ENCODE measurements at regions not wholly inside any gene's neighbourhood (a gene's known extent, or its start where the extent isn't known, plus 50 kb on each side); places are given as distances from the start of the nearest gene placed in this dataset.

GRCh38 chr4:52288212-52288855 lies 237.2 kb downstream of the SPATA18 start:
- H3K9me3 ChIP-seq (ENCODE audit: control insufficient read depth, low read length): no peaks in the 10 kb centered on the region
- H3K27ac ChIP-seq (ENCODE audit: low read length): no peak overlapping the region
- no peak for ATAC-seq
- H3K27me3 ChIP-seq (ENCODE audit: control insufficient read depth, insufficient read depth): no peaks in the 10 kb centered on the region
- no peak overlapping the region for H3K4me3 ChIP-seq (ENCODE audit: low read length)
- 59% methylated on average over 4 of the region's 4 CpGs for WGBS
- no peaks in the 10 kb centered on the region for H3K4me1 ChIP-seq (ENCODE audit: control insufficient read depth, insufficient read depth, low read length)
- intact Hi-C loops (cut with DNase I): no loop called here
- DNase-seq: no peak

- H3K4me1 ChIP-seq (ENCODE audit: control insufficient read depth, insufficient read depth, low read length): no peaks in the 10 kb centered on the region
- intact Hi-C loops (cut with DNase I): no loop called here
- no peak overlapping the region for H3K4me3 ChIP-seq (ENCODE audit: low read length)
- no peaks in the 10 kb centered on the region for H3K9me3 ChIP-seq (ENCODE audit: control insufficient read depth, low read length)
- WGBS: 53% methylated on average over 4 of the region's 4 CpGs
- H3K27me3 ChIP-seq (ENCODE audit: control insufficient read depth, insufficient read depth): no peaks in the 10 kb centered on the region
- no peak overlapping the region for H3K27ac ChIP-seq (ENCODE audit: low read length)
- DNase-seq: peak in 1 of 3 donors; percentile 54
- ATAC-seq: no peak
Observed at GRCh38 chr4:52290466-52290865, 239.4 kb downstream of the SPATA18 start.

- DNase-seq (no peak), ATAC-seq (no peak)
- Histone ChIP-seq H3K4me3 (ENCODE audit: low read length) (no peak overlapping the region), H3K27me3 (ENCODE audit: control insufficient read depth, insufficient read depth) (no peaks in the 10 kb centered on the region), H3K4me1 (ENCODE audit: control insufficient read depth, insufficient read depth, low read length) (no peaks in the 10 kb centered on the region), H3K27ac (ENCODE audit: low read length) (no peak overlapping the region), H3K9me3 (ENCODE audit: control insufficient read depth, low read length) (no peaks in the 10 kb centered on the region)
- intact Hi-C loops (cut with DNase I): no loop called here
Observed at GRCh38 chr4:52292245-52292644, 241.1 kb downstream of the SPATA18 start.

- Histone ChIP-seq H3K9me3 (ENCODE audit: control insufficient read depth, low read length) (no peaks in the 10 kb centered on the region), H3K4me1 (ENCODE audit: control insufficient read depth, insufficient read depth, low read length) (no peaks in the 10 kb centered on the region), H3K27ac (ENCODE audit: low read length) (no peak overlapping the region), H3K4me3 (ENCODE audit: low read length) (no peak overlapping the region), H3K27me3 (ENCODE audit: control insufficient read depth, insufficient read depth) (no peaks in the 10 kb centered on the region)
- ATAC-seq: no peak
- WGBS: 73% methylated on average over 2 of the region's 2 CpGs
- intact Hi-C loops (cut with DNase I): no loop called here
- peak in 1 of 3 donors; percentile 28 for DNase-seq
Observed at GRCh38 chr4:52296341-52296740, 245.2 kb downstream of the SPATA18 start.

- no peak overlapping the region for H3K27ac ChIP-seq (ENCODE audit: low read length)
- no peak overlapping the region for H3K4me3 ChIP-seq (ENCODE audit: low read length)
- no peaks in the 10 kb centered on the region for H3K4me1 ChIP-seq (ENCODE audit: control insufficient read depth, insufficient read depth, low read length)
- ATAC-seq: no peak
- no peak for DNase-seq
- no peaks in the 10 kb centered on the region for H3K9me3 ChIP-seq (ENCODE audit: control insufficient read depth, low read length)
- H3K27me3 ChIP-seq (ENCODE audit: control insufficient read depth, insufficient read depth): no peaks in the 10 kb centered on the region
- 0% methylated on average over 1 of the region's 1 CpG for WGBS
- intact Hi-C loops (cut with DNase I): no loop called here
Observed at GRCh38 chr4:52298444-52298843, 247.3 kb downstream of the SPATA18 start.

GRCh38 chr4:52299120-52299519 lies 248.0 kb downstream of the SPATA18 start:
- Histone ChIP-seq H3K27ac (ENCODE audit: low read length) (no peak overlapping the region), H3K9me3 (ENCODE audit: control insufficient read depth, low read length) (no peaks in the 10 kb centered on the region), H3K4me3 (ENCODE audit: low read length) (no peak overlapping the region), H3K4me1 (ENCODE audit: control insufficient read depth, insufficient read depth, low read length) (no peaks in the 10 kb centered on the region), H3K27me3 (ENCODE audit: control insufficient read depth, insufficient read depth) (no peaks in the 10 kb centered on the region)
- WGBS: 61% methylated on average over 7 of the region's 7 CpGs
- DNase-seq (peak; percentile 14 to 67 (median 32)), ATAC-seq (peak; percentile 65 to 68)
- intact Hi-C loops (cut with DNase I): no loop called here

- no peak overlapping the region for H3K27ac ChIP-seq (ENCODE audit: low read length)
- no peaks in the 10 kb centered on the region for H3K27me3 ChIP-seq (ENCODE audit: control insufficient read depth, insufficient read depth)
- 81% methylated on average over 2 of the region's 2 CpGs for WGBS
- intact Hi-C loops (cut with DNase I): no loop called here
- H3K4me1 ChIP-seq (ENCODE audit: control insufficient read depth, insufficient read depth, low read length): no peaks in the 10 kb centered on the region
- ATAC-seq (no peak), DNase-seq (no peak)
- H3K9me3 ChIP-seq (ENCODE audit: control insufficient read depth, low read length): no peaks in the 10 kb centered on the region
- no peak overlapping the region for H3K4me3 ChIP-seq (ENCODE audit: low read length)
Observed at GRCh38 chr4:52311464-52312125, 260.5 kb downstream of the SPATA18 start.

- DNase-seq: no peak
- no peaks in the 10 kb centered on the region for H3K4me1 ChIP-seq (ENCODE audit: control insufficient read depth, insufficient read depth, low read length)
- 66% methylated on average over 2 of the region's 2 CpGs for WGBS
- H3K4me3 ChIP-seq (ENCODE audit: low read length): no peak overlapping the region
- H3K27ac ChIP-seq (ENCODE audit: low read length): no peak overlapping the region
- intact Hi-C loops (cut with DNase I): no loop called here
- no peaks in the 10 kb centered on the region for H3K9me3 ChIP-seq (ENCODE audit: control insufficient read depth, low read length)
- no peak for ATAC-seq
- H3K27me3 ChIP-seq (ENCODE audit: control insufficient read depth, insufficient read depth): no peaks in the 10 kb centered on the region
Observed at GRCh38 chr4:52312722-52313121, 261.6 kb downstream of the SPATA18 start.

- intact Hi-C loops (cut with DNase I): no loop called here
- Histone ChIP-seq H3K27ac (ENCODE audit: low read length) (no peak overlapping the region), H3K27me3 (ENCODE audit: control insufficient read depth, insufficient read depth) (no peaks in the 10 kb centered on the region), H3K4me1 (ENCODE audit: control insufficient read depth, insufficient read depth, low read length) (no peaks in the 10 kb centered on the region), H3K9me3 (ENCODE audit: control insufficient read depth, low read length) (no peaks in the 10 kb centered on the region), H3K4me3 (ENCODE audit: low read length) (no peak overlapping the region)
- no peak for ATAC-seq
- WGBS: 50% methylated on average over 3 of the region's 3 CpGs
- no peak for DNase-seq
Observed at GRCh38 chr4:52317361-52317879, 266.3 kb downstream of the SPATA18 start.

- intact Hi-C loops (cut with DNase I): no loop called here
- no peaks in the 10 kb centered on the region for H3K27me3 ChIP-seq (ENCODE audit: control insufficient read depth, insufficient read depth)
- DNase-seq (no peak), ATAC-seq (no peak)
- H3K4me3 ChIP-seq (ENCODE audit: low read length): no peak overlapping the region
- H3K27ac ChIP-seq (ENCODE audit: low read length): no peak overlapping the region
- no peaks in the 10 kb centered on the region for H3K4me1 ChIP-seq (ENCODE audit: control insufficient read depth, insufficient read depth, low read length)
- H3K9me3 ChIP-seq (ENCODE audit: control insufficient read depth, low read length): no peaks in the 10 kb centered on the region
Observed at GRCh38 chr4:52317981-52318380, 266.9 kb downstream of the SPATA18 start.

GRCh38 chr4:52329894-52330293 lies 278.8 kb downstream of the SPATA18 start:
- DNase-seq (no peak), ATAC-seq (no peak)
- Histone ChIP-seq H3K4me3 (ENCODE audit: low read length) (no peak overlapping the region), H3K27ac (ENCODE audit: low read length) (no peak overlapping the region), H3K4me1 (ENCODE audit: control insufficient read depth, insufficient read depth, low read length) (no peaks in the 10 kb centered on the region), H3K27me3 (ENCODE audit: control insufficient read depth, insufficient read depth) (no peaks in the 10 kb centered on the region), H3K9me3 (ENCODE audit: control insufficient read depth, low read length) (no peaks in the 10 kb centered on the region)
- intact Hi-C loops (cut with DNase I): no loop called here

Measured in right cardiac atrium (tissue), 5 donors.